ENCODE measurements at regions not wholly inside any gene's neighbourhood (a gene's known extent, or its start where the extent isn't known, plus 50 kb on each side); places are given as distances from the start of the nearest gene placed in this dataset.

DNA sequence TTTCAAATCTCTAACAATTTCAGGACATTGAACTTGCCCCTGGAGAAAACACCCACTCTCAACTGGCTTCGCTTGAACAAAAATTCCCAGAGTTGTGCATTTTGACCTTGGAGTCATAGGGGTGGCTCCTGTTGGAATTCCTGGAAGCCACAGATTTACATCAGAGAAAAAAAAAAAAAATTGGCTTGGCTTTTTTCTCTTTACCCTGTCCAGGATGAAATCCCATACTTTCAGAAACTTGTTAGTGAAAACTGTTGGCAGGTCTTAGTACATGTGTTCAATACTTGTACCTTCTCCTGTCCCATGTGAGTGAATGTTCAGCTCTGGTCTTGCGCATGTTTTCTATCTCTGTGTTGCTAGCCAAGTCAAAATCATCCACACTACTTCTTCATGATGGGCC lies 228.8 kb downstream of the TGFB2 start:
- DNase-seq (ENCODE audit: low read depth in 4 of 4, low spot score in 3 of 4), result no peak

DNA sequence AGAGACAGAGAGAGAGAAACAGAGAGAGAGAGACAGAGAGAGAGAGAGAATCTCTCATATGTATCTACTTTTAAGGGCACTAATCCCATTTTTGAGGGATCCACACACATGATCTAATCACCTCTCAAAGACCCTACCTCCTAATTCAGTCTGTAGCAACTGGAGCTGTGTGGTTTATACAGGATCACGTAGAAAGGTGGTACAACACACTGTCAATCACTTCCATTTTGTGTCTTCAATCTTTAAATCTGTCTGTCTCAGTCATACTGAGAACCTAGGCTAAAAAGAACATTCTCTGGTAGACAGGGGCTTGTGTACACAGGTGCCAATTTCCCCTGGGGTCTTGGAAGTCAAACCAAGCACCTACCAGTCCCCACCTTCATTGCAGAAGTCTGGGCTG lies 229.9 kb downstream of the TGFB2 start:
- no peak for DNase-seq (ENCODE audit: low read depth in 4 of 4, low spot score in 3 of 4)

DNA sequence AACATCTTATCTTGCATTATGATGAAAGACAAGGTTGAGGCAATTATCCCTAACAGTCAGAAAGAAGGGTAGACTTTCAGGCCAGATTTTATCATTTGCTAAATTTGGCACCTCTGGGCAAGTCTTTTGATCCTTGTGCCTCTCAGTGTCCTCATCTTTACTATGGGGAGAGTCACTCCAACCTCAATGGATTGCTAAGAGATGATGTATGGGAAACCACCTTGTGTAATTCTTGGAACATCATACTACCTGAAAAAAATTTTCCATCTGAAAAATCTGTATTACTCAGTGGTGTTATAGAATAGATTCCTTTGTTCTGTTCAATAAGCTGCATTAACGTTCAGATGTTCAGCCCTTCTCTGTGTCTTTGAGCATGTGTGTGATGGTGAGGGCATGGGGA lies 230.7 kb downstream of the TGFB2 start:
- DNase-seq (ENCODE audit: low read depth in 4 of 4, low spot score in 3 of 4), result no peak

DNA sequence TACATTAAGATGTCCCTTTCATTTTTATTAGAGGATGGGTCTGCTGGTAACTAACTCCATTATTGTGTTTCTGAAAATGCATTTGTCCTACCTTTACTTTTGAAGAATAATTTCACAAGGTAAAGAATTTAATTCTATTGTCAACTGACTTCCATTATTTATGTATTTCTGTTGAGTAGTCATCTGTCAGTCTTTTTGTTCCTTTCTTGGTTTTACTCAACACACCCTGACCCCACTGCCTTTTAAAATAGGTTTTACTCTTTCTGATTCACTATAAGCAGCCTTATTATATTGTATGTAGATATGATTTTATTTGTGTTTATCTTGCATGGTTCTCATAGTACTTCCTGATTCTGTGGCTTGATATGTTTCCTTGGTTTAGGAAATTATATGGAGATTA lies 237.5 kb downstream of the TGFB2 start:
- no peak for DNase-seq (ENCODE audit: low read depth in 4 of 4, low spot score in 3 of 4)

DNA sequence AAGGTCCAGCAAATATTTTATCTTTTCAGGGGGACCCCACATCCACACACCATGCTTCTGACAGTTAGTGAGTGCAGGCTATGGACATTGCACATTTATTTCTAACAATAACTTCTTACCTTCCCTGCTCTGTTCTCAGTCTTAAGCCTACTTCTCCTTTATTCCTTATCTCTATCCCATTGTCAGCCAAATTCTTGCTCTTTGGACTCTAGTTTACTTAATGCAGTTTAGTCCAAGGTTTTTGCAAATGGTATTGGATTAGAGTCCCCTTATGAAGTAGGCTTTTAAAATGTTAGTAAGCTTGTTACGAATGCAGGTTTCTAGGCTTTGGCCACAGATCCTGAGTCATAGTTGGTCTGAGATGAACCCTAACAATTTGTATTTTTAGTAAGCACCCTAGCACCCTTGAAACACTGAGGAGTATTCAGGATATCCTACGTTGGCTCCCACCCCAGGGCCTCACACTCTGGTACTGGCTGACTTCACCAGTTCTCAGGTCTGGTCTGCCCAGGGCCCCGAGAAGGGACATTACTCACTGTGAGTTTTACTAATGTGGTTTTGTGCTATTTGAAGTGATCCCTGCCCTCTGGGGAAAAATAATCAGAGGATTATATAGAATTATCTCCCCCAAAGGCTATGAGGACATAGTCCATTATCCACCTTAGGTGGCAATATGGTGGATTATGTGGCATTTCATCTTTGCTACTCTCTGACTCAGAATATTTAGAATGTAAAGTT lies 239.5 kb downstream of the TGFB2 start:
- no peak for DNase-seq (ENCODE audit: low read depth in 4 of 4, low spot score in 3 of 4)

DNA sequence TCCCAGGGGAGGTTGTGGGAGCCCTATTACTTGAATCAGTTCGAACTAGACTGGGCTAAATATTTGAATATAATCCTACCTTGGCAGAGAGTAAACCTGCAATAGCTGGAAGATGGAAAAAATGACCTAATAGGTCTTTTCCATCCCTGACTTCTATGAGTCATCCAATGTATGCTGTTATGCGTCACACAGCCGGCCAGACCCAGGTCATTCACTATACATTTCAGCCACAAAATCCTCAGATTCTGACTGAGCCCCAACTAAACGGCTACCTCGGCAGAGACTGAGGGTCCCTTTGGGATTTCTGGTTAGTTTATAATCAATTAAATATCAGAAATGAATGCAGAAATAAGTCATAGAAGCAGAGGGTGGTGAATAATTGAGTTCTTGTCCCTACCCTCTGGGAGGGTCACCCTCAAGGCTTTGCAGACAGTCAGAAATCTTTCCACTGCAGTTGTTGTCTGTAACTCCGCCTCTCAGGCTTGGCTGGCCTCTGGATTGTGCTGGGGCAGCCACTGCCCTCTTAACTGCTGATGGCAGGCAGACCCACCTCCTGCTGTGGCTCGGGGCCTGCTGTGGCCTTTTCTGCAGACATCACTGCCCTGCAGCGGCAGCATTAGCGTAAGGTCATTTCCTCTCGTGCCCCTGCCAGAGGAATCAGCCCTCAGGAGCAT lies 240.5 kb downstream of the TGFB2 start:
- no peak for DNase-seq (ENCODE audit: low read depth in 4 of 4, low spot score in 3 of 4)

DNA sequence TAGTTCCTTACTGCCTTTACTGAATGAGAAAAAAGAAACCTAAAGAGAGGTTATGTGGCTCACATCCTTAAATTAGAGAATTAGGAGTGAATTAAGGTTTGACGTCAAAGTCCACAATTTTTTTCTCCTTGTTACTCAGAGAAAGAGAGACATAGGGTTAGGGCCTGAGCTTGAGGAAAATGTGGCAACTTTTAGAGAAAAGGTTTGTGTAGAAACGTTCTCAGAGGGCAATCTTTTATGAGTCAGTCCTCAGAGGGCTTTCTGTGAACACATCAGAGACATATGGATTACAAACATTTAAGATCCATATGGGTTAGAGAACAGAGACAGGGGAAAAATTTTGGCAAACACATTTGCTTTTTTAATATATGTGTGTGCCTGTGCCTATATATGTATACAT lies 242.8 kb downstream of the TGFB2 start:
- DNase-seq (ENCODE audit: low read depth in 4 of 4, low spot score in 3 of 4), result no peak

DNA sequence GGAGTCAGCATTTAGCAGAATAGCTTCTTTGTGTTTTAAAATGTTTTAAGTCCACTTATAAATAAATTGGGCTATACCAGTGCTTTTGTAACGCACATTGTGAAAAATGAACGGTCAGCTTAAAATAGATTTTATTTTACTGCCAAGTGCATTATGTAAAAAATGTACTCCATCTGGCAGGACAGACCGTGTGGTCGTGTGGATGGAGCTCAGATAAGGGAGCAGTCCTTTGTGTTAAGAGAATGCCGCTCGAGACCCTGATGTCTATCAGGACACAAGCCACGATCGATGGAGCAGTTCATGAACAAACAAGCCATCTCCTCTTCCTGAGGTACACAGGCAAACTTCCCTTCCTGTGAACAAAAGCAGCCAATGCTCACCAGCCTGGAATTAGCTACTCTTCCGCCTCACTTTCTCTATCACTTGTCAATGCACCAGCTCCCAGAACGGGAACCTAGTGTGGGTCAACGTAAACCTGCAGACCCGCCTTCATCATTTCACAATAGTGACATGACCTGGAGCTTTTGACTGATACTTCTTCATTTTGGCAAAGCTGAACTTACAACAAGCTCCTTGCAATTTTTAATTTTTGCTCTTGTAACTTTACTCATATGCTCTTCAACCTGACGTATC lies 243.5 kb downstream of the TGFB2 start:
- DNase-seq (ENCODE audit: low read depth in 4 of 4, low spot score in 3 of 4), result no peak

DNA sequence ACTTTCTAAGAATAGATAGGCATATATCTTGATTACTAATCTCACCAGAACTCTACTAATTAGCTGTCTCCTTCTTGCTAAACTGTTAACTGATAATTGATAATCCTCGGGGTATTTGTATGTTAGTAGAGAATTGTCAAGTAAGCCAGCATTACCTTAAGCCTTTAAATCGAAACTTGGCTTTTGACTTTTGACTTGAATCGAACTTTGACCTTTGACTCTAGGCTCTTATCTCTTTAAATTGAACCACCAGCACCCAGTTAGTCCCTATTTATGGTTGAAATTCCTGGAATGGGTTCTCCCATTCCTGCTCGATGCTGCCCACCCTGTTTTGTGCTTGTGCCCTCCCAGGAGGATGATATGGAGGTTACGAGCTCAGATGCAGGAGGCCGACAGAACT lies 244.4 kb downstream of the TGFB2 start:
- no peak for DNase-seq (ENCODE audit: low read depth in 4 of 4, low spot score in 3 of 4)

DNA sequence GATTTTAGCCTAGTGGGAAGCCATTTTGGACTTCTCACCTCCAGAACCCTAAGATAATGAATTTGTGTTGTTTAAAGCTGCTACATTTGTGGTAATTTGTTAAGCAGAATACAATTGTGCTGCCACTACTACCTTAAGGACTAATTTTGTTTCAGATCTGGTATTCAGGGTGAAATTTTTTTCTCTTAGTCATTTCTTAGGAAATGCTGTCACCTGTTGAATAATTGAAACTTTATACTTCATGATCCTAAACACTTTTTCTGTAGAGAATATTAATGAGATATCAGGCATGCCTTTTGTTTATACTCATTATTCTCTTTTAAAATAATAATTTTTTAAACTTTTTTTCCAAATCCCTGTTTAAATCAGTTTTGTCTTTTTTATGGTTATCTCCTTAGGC lies 246.8 kb downstream of the TGFB2 start:
- no peak for DNase-seq (ENCODE audit: low read depth in 4 of 4, low spot score in 3 of 4)

DNA sequence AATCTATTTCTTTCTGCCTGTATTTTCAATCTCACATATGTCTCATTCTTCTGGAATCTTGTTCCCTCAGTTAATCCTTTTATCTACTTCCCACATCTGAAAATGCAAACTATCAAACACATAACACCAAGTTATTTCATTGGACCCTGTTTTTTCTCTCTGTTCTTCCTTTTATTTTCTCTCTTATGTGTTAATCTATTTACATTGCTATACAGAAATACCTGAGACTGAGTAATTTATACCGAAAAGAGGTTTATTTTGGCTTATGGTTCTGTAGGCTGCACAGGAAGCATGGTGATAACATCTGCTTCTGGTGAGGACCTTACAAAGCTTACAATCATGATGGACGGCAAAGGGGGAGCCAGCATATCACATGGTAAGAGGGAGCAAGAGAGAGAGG lies 247.6 kb downstream of the TGFB2 start:
- DNase-seq (ENCODE audit: low read depth in 4 of 4, low spot score in 3 of 4), result no peak

DNA sequence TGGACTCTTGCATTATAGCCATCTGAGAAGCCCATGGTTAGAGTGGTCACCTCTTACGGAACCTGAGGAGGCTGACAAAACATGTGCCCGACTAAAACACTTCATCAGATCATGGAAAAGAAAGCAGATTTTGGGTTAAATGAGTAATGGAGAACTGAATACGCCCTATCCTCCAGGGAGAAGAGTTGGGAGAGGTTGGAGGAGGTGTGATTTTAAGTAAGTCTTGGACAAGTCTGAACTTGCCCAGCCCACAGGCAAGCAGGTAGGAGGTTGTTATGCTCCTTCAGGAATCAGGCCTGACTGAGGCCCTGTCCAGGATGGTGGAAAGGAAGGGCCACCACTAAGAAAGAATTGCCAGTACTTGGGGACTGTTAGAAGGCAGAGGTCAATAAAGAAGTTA lies 255.8 kb downstream of the TGFB2 start:
- no peak for DNase-seq (ENCODE audit: low read depth in 4 of 4, low spot score in 3 of 4)

DNA sequence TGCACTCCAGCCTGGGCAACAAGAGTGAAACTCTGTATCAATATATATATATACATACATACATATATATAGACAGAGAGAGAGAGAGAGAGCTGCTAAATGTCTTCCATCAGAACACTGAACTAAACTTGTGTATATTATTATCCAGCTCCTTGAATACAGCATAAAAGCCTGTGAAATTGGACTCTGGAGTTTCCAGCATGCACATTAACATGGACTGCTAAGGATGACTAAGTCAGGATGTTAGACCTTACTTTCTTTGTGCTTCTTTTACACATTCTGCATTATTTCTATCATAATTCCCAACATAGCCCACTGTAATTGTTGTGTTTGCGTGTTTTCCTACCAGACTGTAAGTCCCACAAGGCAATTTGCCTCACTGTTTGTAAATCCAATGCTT lies 259.1 kb downstream of the TGFB2 start:
- DNase-seq (ENCODE audit: low read depth in 4 of 4, low spot score in 3 of 4), result no peak

DNA sequence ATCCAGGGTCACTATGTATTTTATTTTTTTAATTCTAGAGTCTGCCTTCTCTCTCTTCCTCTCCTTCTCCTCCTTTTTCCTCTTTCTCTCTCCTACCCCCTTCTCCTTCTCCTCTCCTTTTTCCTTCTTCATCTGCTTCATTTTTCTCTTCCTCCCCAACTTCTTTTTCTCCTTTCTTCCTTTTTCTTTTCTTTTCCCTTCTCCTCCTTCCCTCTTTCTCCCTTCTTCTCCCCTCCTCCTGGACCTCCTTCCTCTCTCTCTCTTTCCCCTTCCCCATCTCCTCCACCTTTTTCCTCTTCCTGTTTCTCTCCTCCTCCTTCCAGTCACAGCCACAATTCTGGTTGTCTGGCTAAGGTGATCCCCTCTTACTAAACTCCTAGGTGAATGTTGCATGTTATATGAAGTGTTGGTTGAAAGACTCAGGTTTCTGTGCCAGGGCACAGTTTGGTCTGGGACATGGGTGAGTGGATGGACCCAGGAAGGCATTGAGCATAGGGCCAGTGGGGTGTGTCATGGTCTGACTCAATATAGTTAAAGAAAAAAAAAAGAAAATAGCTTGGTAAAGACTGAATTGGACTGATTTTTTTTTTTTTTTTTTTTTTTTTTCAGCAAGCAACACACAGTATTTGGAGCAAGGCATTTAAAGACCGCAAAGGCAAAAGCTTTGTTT lies 266.9 kb downstream of the TGFB2 start:
- no peak for DNase-seq (ENCODE audit: low read depth in 4 of 4, low spot score in 3 of 4)

DNA sequence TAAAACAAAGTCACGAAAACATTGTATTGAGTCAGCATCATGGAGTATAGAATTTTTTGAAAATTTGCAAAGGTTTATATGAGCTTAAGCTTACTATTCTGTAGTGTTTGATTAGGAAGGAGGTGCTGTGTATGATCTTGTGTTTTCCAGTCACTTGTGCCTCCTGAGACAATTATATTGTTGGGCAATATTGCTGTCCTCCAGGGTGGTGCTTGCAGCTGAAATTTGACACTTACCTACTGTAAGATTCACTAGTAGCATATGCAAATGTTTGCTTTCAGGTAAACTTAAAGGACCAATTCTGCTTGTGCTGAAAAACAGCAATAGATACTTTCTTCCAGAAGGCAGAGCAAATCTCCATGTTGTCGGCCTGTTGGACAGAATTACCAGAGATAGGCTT lies 268.0 kb downstream of the TGFB2 start:
- DNase-seq (ENCODE audit: low read depth in 4 of 4, low spot score in 3 of 4), result no peak

DNA sequence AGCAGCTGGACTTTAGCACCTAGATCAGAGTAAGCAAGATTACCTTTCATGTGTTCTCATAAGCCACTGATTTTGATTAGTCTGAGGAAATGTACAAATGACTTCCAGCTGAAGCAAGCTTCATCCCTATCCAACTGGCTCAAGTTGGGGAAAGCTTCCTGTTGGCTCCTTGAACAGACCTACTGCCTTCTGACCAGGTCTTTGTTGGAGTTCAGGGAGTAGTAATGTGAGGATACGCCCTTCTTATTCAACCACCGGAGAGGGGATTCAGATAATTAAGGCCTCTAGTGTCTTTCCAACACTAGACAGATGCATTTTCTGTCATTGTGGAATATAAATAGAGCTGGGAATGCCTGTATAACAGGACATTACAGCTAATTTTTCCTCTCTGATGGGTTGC lies 268.9 kb downstream of the TGFB2 start:
- DNase-seq (ENCODE audit: low read depth in 4 of 4, low spot score in 3 of 4), result no peak

DNA sequence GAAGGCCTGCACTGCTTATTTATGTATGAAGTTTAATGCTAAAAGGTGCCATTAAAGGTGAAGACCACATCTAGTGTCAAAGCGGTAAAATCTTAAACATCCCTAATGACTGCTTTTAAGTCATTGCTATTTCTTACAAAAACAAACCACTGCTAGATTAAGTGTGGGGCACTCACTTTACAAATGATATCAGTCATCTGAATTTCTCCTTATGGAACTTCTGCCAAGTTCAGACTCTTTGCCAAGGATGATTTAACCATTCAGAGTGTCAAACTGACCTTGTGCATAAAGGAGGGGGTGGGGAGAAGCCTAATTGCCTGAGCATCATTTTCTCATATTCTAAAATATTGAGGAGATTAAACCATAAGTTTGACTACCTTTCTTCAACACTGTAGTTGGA lies 271.5 kb downstream of the TGFB2 start:
- no peak for DNase-seq (ENCODE audit: low read depth in 4 of 4, low spot score in 3 of 4)

DNA sequence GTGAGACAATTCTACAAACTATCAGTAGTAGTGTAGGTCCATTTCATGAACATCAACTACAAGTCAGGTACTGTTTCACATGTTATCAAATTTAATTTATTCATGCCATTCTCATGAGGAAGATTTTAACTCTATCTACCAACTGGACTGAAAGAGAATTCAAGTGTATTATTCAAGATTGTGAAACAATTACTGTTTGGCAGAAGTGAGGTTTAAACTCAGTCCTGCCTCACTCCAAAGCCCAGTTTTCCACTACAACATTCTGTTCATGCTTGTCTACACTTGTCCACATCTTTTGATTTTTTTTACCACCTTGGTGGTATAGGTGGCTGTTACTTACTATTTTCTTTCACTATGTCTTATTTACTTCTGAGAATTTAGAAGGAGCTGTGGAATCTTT lies 272.9 kb downstream of the TGFB2 start:
- DNase-seq (ENCODE audit: low read depth in 4 of 4, low spot score in 3 of 4), result no peak

DNA sequence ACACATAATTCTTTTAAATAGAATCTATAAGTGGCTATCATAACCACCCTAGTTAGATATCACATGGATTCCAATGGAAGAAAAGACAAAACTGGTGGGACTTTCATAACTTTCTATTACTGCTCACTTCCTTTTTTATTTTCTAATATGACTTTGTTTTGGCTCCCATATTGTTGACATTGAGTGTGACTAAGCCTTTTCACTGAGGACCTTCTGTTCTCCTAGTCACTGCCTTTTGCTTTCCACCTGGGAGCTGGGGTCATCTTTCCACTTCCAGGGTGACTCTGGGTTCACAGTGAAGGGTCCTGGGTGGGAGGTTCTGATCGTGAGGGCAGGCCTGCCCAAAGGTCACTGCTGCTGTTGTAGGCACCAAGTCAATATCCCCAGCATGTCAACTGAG lies 275.8 kb downstream of the TGFB2 start:
- DNase-seq (ENCODE audit: low read depth in 4 of 4, low spot score in 3 of 4), result no peak

DNA sequence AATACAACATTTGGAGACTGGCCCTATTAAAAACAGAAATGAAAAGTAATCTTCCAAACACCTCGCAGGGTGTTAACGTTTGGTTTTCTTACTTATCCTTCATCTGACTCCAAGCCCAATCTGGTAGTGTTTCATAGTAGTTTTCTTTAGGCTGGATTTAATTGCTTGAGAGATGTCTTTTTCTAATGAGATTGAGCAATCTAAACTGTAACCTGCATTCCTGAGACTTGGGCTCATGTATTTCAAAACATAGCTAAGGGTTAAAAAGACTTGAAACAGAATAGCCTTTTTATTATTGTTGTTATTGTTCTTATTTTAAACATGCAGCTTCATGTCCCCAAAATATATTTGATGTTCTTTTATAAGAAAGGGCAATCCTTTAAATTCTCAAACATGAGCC lies 278.9 kb downstream of the TGFB2 start:
- no peak for DNase-seq (ENCODE audit: low read depth in 4 of 4, low spot score in 3 of 4)

DNA sequence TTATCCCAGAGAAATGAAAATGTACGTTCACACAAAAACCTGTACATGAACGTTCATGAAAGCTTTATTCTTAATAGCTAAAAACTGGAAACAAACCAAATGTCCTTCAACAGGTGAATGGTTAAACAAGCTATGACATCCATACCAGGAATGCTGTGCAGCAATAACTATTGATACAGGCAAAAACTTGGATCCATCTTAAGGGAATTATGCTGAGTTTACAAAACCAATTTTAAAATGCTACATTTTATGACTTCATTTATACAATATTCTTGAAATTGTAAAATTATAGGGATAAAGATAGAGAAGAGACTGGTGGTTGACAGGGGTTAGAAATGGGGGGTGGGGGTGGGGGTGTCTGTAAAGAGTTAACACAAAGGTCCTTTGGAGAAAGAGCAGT lies 280.3 kb downstream of the TGFB2 start:
- no peak for DNase-seq (ENCODE audit: low read depth in 4 of 4, low spot score in 3 of 4)
